SU-DHL-6 (cell line): ENCODE measurements at regions not wholly inside any gene's neighbourhood (a gene's known extent, or its start where the extent isn't known, plus 50 kb on each side); places are given as distances from the start of the nearest gene placed in this dataset.

ENCODE experiments used
- H2AFZ ChIP-seq: fragments of 200-600 bp; sonication (generic); 2 replicates; pipeline ENCODE4 v1.6.1; 2014; ENCODE audit warnings: low read depth, mild to moderate bottlenecking, moderate library complexity, mixed read lengths, antibody characterized with exemption, low read length; ENCODE audit not compliant: severe bottlenecking
- H3F3A ChIP-seq: fragments of 200-600 bp; shearing (Covaris generic); 2 replicates; pipeline ENCODE4 v1.6.0; 2016; ENCODE audit warnings: antibody characterized with exemption, mild to moderate bottlenecking; ENCODE audit not compliant: insufficient read depth
- H3K27ac ChIP-seq: fragments of 200-600 bp; sonication (generic); 2 replicates; pipeline ENCODE4 v1.5.1; 2016; ENCODE audit warnings: low read depth, mild to moderate bottlenecking, low read length, moderate library complexity, mixed read lengths
- H3K27me3 ChIP-seq: fragments of 200-600 bp; sonication (generic), shearing (Covaris generic); 2 replicates; pipeline ENCODE4 v1.6.0; 2014; ENCODE audit warnings: mild to moderate bottlenecking, low read length
- H3K36me3 ChIP-seq: fragments of 200-600 bp; sonication (generic); 2 replicates; pipeline ENCODE4 v1.6.1; 2014; ENCODE audit warnings: mild to moderate bottlenecking, low read length, mixed read lengths
- H3K4me2 ChIP-seq: fragments of 300-600, 200-600 bp; shearing (Covaris generic), sonication (generic); 2 replicates; pipeline ENCODE4 v1.6.0; 2014; ENCODE audit warnings: low read length, low read depth, mild to moderate bottlenecking; ENCODE audit not compliant: poor library complexity, severe bottlenecking
- H3K4me3 ChIP-seq: fragments of 200-600 bp; sonication (generic); 2 replicates; pipeline ENCODE4 v1.5.1; 2014; ENCODE audit warnings: antibody characterized with exemption, low read length, mild to moderate bottlenecking, mixed read lengths; ENCODE audit not compliant: insufficient read depth, poor library complexity, severe bottlenecking
- H3K79me2 ChIP-seq: fragments of 200-600 bp; sonication (generic); 2 replicates; pipeline ENCODE4 v1.6.1; 2014; ENCODE audit warnings: mild to moderate bottlenecking, low read length, moderate library complexity; ENCODE audit not compliant: insufficient read depth
- H3K9ac ChIP-seq: fragments of 200-600 bp; sonication (generic); 2 replicates; pipeline ENCODE4 v1.7.0; 2014; ENCODE audit warnings: mild to moderate bottlenecking, low read length
- H3K9me2 ChIP-seq: fragments of 200-600 bp; sonication (generic); replicated peaks from 2 replicates; pipeline ENCODE4 v1.6.1; 2014; ENCODE audit warnings: low read length; ENCODE audit not compliant: insufficient read depth
- H3K9me3 ChIP-seq: fragments of 200-600 bp; sonication (generic); 2 replicates; pipeline ENCODE4 v1.6.1; 2014; ENCODE audit warnings: low read length, mixed read lengths; ENCODE audit not compliant: insufficient read depth
- H4K20me1 ChIP-seq: fragments of 200-600 bp; sonication (generic); 2 replicates; pipeline ENCODE4 v1.6.1; 2014; ENCODE audit warnings: low read depth, mild to moderate bottlenecking, antibody characterized with exemption, low read length, moderate library complexity, mixed read lengths
- CTCF ChIP-seq: fragments of 200-600 bp; sonication (generic); IDR thresholded peaks from one replicate; pipeline ENCODE4 v1.5.1; 2017; ENCODE audit warnings: antibody characterized with exemption, mild to moderate bottlenecking, low read length, moderate library complexity; ENCODE audit not compliant: insufficient read depth, poor library complexity, severe bottlenecking
- EZH2phosphoT487 ChIP-seq: fragments of 200-600 bp; sonication (generic), shearing (Covaris generic); conservative IDR thresholded peaks from 2 replicates; pipeline ENCODE4 v1.6.1; 2018; ENCODE audit warnings: mild to moderate bottlenecking, antibody characterized with exemption, low read length, moderate library complexity, mixed read lengths

GRCh38 chr3:27826448-27826847 is 104.3 kb upstream of the EOMES start:
- Histone ChIP-seq H3K27me3 (no peaks in the 10 kb centered on the region), H3K4me2 (no peak overlapping the region), H3K9me3 (no peaks in the 10 kb centered on the region), H3K4me3 (no peak overlapping the region), H3F3A (no peaks in the 10 kb centered on the region), H4K20me1 (no peaks in the 10 kb centered on the region), H3K9ac (no peak overlapping the region), H3K27ac (no peak overlapping the region), H3K9me2 (no peaks in the 10 kb centered on the region), H3K36me3 (no peaks in the 10 kb centered on the region), H2AFZ (no peak overlapping the region), H3K79me2 (no peaks in the 10 kb centered on the region)
- TF ChIP-seq EZH2phosphoT487 (no peak), CTCF (no peak)

GRCh38 chr3:27827041-27827440 is 104.9 kb upstream of the EOMES start:
- Histone ChIP-seq H3K27me3 (no peaks in the 10 kb centered on the region), H3K9ac (no peak overlapping the region), H3K79me2 (no peaks in the 10 kb centered on the region), H3K4me2 (no peak overlapping the region), H2AFZ (no peak overlapping the region), H3K4me3 (no peak overlapping the region), H3K27ac (no peak overlapping the region), H4K20me1 (no peaks in the 10 kb centered on the region), H3K9me3 (no peaks in the 10 kb centered on the region), H3F3A (no peaks in the 10 kb centered on the region), H3K9me2 (no peaks in the 10 kb centered on the region), H3K36me3 (no peaks in the 10 kb centered on the region)
- TF ChIP-seq EZH2phosphoT487 (no peak), CTCF (no peak)

- Histone ChIP-seq H3K27ac (no peak overlapping the region), H4K20me1 (no peaks in the 10 kb centered on the region), H3K4me3 (no peak overlapping the region), H3K79me2 (no peaks in the 10 kb centered on the region), H3F3A (no peaks in the 10 kb centered on the region), H3K36me3 (no peaks in the 10 kb centered on the region), H3K27me3 (no peaks in the 10 kb centered on the region), H3K9me2 (no peaks in the 10 kb centered on the region), H2AFZ (no peak overlapping the region), H3K9ac (no peak overlapping the region), H3K9me3 (no peaks in the 10 kb centered on the region), H3K4me2 (no peak overlapping the region)
- TF ChIP-seq CTCF (no peak), EZH2phosphoT487 (no peak)
Measured at GRCh38 chr3:27840807-27841594, 118.9 kb upstream of the EOMES start.
